Uterus (tissue), 2 donors: ENCODE measurements at regions not wholly inside any gene's neighbourhood (a gene's known extent, or its start where the extent isn't known, plus 50 kb on each side); places are given as distances from the start of the nearest gene placed in this dataset.

ENCODE experiments used
- CTCF ChIP-seq, 4 experiments: fragments of 200-600 bp in 2 of 4; fragments of 450-650 bp in 2 of 4; sonication (generic) in 2 of 4; IDR thresholded peaks; one replicate each; pipeline ENCODE4 v1.5.1; 2016 to 2019; ENCODE audit warnings: antibody characterized with exemption in 4 of 4, mild to moderate bottlenecking in 2 of 4, moderate library complexity in 1 of 4
- POLR2A ChIP-seq, 2 donors: fragments of 450-650 bp; IDR thresholded peaks; one replicate each; pipeline ENCODE4 v1.6.1; 2016; ENCODE audit warnings: antibody characterized with exemption in 2 of 2, mild to moderate bottlenecking in 1 of 2, moderate library complexity in 1 of 2

GRCh38 chr12:59453475-59453874 lies 142.4 kb upstream of the SLC16A7 start:
- TF ChIP-seq CTCF (IDR thresholded peaks at IDR 0.05): no peak
- TF ChIP-seq POLR2A (IDR thresholded peaks at IDR 0.05): no peak
